HPDE6-E6E7 (cell line): ENCODE measurements at regions not wholly inside any gene's neighbourhood (a gene's known extent, or its start where the extent isn't known, plus 50 kb on each side); places are given as distances from the start of the nearest gene placed in this dataset.

Source experiments
- DNase-seq: peaks from one replicate; pipeline ENCODE4 v3.0.0; 2011; ENCODE audit warnings: missing footprints; ENCODE audit errors: extremely low spot score

GRCh38 chr9:87247097-87247496, 250.6 kb upstream of the DAPK1 start:
- DNase-seq: no peak

- peak; percentile 14 for DNase-seq
These were observed 248.6 kb upstream of the DAPK1 start for GRCh38 chr9:87249029-87249428.

GRCh38 chr9:87250205-87250604, 247.5 kb upstream of the DAPK1 start:
- DNase-seq: no peak

- DNase-seq: no peak
These were observed 242.1 kb upstream of the DAPK1 start for GRCh38 chr9:87255431-87256155.

- DNase-seq: no peak
These were observed 240.7 kb upstream of the DAPK1 start for GRCh38 chr9:87256973-87257372.

- no peak for DNase-seq
These were observed 237.8 kb upstream of the DAPK1 start for GRCh38 chr9:87259543-87260518.

- DNase-seq: no peak
These were observed 234.4 kb upstream of the DAPK1 start for GRCh38 chr9:87263291-87263690.

- no peak for DNase-seq
These were observed 231.0 kb upstream of the DAPK1 start for GRCh38 chr9:87266697-87267096.

- DNase-seq: no peak
These were observed 230.2 kb upstream of the DAPK1 start for GRCh38 chr9:87267251-87268070.

- no peak for DNase-seq
These were observed 228.1 kb upstream of the DAPK1 start for GRCh38 chr9:87269296-87270176.

- no peak for DNase-seq
These were observed 227.3 kb upstream of the DAPK1 start for GRCh38 chr9:87270221-87270847.

- no peak for DNase-seq
These were observed 226.8 kb upstream of the DAPK1 start for GRCh38 chr9:87270848-87271234.

- no peak for DNase-seq
These were observed 225.8 kb upstream of the DAPK1 start for GRCh38 chr9:87271696-87272477.

- no peak for DNase-seq
These were observed 222.5 kb upstream of the DAPK1 start for GRCh38 chr9:87275047-87275725.

- DNase-seq: no peak
These were observed 221.3 kb upstream of the DAPK1 start for GRCh38 chr9:87276327-87276841.

- DNase-seq: no peak
These were observed 220.8 kb upstream of the DAPK1 start for GRCh38 chr9:87276851-87277261.

GRCh38 chr9:87277346-87277745, 220.3 kb upstream of the DAPK1 start:
- DNase-seq: no peak

GRCh38 chr9:87278971-87279733, 218.5 kb upstream of the DAPK1 start:
- DNase-seq: no peak
